ENCODE measurements at regions not wholly inside any gene's neighbourhood (a gene's known extent, or its start where the extent isn't known, plus 50 kb on each side); places are given as distances from the start of the nearest gene placed in this dataset.

DNA sequence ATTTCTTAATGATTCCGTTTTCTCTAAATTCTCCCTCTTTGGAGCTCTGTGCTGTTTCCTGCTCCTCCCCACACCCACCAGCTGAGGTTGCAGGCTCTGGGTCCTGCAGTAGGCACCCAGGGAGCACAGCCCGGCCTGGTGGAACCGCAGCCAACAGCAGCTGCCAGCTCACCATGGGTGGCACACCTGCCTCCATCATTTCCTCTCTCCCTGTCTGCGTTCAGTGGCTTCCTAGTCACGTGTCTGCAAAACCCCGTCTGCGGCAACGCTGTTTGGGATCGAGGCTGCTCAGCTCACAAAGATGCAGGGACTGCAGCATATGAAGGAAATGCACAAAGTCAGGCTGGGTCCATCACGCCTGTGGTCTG, 367.8 kb downstream of the IRX2 start:
- H3K9ac ChIP-seq (ENCODE audit: low read length) = no peak overlapping the region
- H4K20me1 ChIP-seq (ENCODE audit: insufficient read depth, low read length) = no peaks in the 10 kb centered on the region
- no peaks in the 10 kb centered on the region for H3K27me3 ChIP-seq (ENCODE audit: insufficient read depth, low read length)
- no peak overlapping the region for H3K4me3 Mint-ChIP-seq (ENCODE audit: unreplicated experiment)
- no peaks in the 10 kb centered on the region for H3K79me2 ChIP-seq (ENCODE audit: insufficient read depth, low read length)
- H3K36me3 Mint-ChIP-seq (ENCODE audit: low read depth, unreplicated experiment) = no peaks in the 10 kb centered on the region
- H3K4me2 ChIP-seq (ENCODE audit: low read length) = no peak overlapping the region
- TF ChIP-seq, protein P1, sequence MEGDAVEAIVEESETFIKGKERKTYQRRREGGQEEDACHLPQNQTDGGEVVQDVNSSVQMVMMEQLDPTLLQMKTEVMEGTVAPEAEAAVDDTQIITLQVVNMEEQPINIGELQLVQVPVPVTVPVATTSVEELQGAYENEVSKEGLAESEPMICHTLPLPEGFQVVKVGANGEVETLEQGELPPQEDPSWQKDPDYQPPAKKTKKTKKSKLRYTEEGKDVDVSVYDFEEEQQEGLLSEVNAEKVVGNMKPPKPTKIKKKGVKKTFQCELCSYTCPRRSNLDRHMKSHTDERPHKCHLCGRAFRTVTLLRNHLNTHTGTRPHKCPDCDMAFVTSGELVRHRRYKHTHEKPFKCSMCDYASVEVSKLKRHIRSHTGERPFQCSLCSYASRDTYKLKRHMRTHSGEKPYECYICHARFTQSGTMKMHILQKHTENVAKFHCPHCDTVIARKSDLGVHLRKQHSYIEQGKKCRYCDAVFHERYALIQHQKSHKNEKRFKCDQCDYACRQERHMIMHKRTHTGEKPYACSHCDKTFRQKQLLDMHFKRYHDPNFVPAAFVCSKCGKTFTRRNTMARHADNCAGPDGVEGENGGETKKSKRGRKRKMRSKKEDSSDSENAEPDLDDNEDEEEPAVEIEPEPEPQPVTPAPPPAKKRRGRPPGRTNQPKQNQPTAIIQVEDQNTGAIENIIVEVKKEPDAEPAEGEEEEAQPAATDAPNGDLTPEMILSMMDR (IDR thresholded peaks at IDR 0.05; ENCODE audit: insufficient read depth, low read depth, low read length) = no peak
- no peak for TF ChIP-seq EZH2 (IDR thresholded peaks at IDR 0.05; ENCODE audit: insufficient read depth, low read length)
- H3K27ac ChIP-seq (ENCODE audit: low read depth, low read length) = no peak overlapping the region
- FAIRE-seq (no peak), DNase-seq (ENCODE audit: low read depth) (no peak)
- H3K9me3 ChIP-seq (ENCODE audit: insufficient read depth, low read depth, low read length) = no peaks in the 10 kb centered on the region
- peaks cover 5% of the 10 kb centered on the region for H3K9me3 Mint-ChIP-seq (ENCODE audit: unreplicated experiment)
- no peaks in the 10 kb centered on the region for H3K4me1 Mint-ChIP-seq (ENCODE audit: low read depth, unreplicated experiment)
- H3K36me3 ChIP-seq (ENCODE audit: insufficient read depth, low read length) = no peaks in the 10 kb centered on the region
- no peak overlapping the region for H3K4me3 ChIP-seq (ENCODE audit: insufficient read depth, low read depth, low read length)
- H2AFZ ChIP-seq (ENCODE audit: low read depth, low read length) = no peak overlapping the region
- no peak overlapping the region for H3K27ac Mint-ChIP-seq (ENCODE audit: unreplicated experiment)
- H3K4me1 ChIP-seq (ENCODE audit: insufficient read depth, low read length) = no peaks in the 10 kb centered on the region
- H3K27me3 Mint-ChIP-seq (ENCODE audit: low read depth, unreplicated experiment) = peaks cover 37% of the 10 kb centered on the region

DNA sequence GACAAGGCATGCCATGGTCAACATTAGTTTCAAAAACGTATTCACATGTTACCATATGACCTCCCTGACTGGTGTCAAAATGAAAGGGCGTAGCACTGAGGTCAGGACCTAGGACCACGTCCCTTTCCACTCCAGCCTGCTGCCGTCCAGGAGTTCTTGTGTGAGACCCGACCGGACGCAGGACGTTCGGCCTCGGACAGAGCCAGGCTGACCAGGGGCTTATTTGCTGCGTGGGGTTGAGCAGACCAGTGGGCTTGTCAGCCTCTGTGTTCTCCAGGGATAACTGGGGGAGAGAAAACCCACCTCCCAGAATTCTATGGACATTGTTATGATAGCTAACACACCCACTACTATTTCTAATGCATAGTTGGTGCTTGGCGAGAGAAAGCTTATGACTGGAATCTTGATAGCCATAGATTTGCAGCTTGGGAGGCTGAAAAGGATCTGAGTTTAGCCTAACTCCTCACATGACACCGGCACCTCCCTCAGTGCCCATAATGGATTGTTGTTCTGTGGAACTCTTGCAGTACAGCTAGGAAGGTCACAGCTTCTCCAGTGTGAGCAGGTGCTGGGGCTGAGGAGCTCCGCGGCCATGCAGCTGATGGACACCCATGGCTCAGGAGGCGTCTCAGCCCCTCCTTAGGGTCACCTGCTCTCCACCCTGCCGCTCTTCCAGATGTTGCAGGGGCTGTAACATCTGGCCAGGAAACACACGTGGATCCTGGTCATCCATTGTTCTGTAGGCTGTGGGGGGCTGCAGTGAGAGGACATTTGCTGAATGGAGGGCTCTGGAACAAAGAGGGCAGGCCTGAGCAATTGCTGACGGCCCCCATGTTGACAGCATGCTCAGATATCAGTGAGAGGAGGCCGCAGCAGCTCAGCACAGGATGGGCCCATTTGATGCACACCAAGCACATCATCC, 368.4 kb downstream of the IRX2 start:
- Histone ChIP-seq H3K4me1 (ENCODE audit: insufficient read depth, low read length) (no peaks in the 10 kb centered on the region), H2AFZ (ENCODE audit: low read depth, low read length) (no peak overlapping the region), H3K79me2 (ENCODE audit: insufficient read depth, low read length) (no peaks in the 10 kb centered on the region), H3K4me2 (ENCODE audit: low read length) (no peak overlapping the region), H3K36me3 (ENCODE audit: insufficient read depth, low read length) (no peaks in the 10 kb centered on the region), H3K27me3 (ENCODE audit: insufficient read depth, low read length) (no peaks in the 10 kb centered on the region), H3K27ac (ENCODE audit: low read depth, low read length) (no peak overlapping the region), H3K9ac (ENCODE audit: low read length) (no peak overlapping the region), H4K20me1 (ENCODE audit: insufficient read depth, low read length) (no peaks in the 10 kb centered on the region), H3K4me3 (ENCODE audit: insufficient read depth, low read depth, low read length) (no peak overlapping the region), H3K9me3 (ENCODE audit: insufficient read depth, low read depth, low read length) (peaks cover 2% of the 10 kb centered on the region)
- Mint-ChIP-seq H3K27ac (ENCODE audit: unreplicated experiment) (no peak overlapping the region), H3K36me3 (ENCODE audit: low read depth, unreplicated experiment) (no peaks in the 10 kb centered on the region), H3K9me3 (ENCODE audit: unreplicated experiment) (peaks cover 5% of the 10 kb centered on the region), H3K4me3 (ENCODE audit: unreplicated experiment) (no peak overlapping the region), H3K27me3 (ENCODE audit: low read depth, unreplicated experiment) (peaks cover 40% of the 10 kb centered on the region), H3K4me1 (ENCODE audit: low read depth, unreplicated experiment) (no peaks in the 10 kb centered on the region)
- FAIRE-seq = no peak
- no peak for TF ChIP-seq EZH2 (IDR thresholded peaks at IDR 0.05; ENCODE audit: insufficient read depth, low read length)
- TF ChIP-seq, protein P1 (IDR thresholded peaks at IDR 0.05; ENCODE audit: insufficient read depth, low read depth, low read length) = no peak
- DNase-seq (ENCODE audit: low read depth) = no peak

DNA sequence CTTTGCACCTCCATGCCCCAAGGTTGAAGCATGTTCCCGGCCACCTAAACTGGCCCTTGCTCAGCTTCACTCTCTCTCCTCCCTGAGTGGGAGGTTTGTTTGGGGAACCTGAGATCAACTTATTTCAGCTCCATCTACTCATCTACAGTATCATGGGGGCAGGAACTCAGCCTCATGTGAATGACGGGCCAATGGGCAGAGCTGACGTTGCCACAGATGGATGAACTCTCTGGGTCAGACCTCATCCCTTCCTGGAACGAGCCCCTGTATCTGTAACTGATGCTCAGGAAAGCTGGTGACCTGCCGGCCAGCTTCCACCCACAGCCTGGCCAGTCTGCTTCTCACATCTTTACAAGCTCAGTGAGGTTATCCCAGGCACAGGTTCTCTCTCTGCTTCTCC, 369.6 kb downstream of the IRX2 start:
- Histone ChIP-seq H3K4me2 (ENCODE audit: low read length) (no peak overlapping the region), H3K4me1 (ENCODE audit: insufficient read depth, low read length) (no peaks in the 10 kb centered on the region), H3K4me3 (ENCODE audit: insufficient read depth, low read depth, low read length) (no peak overlapping the region), H3K79me2 (ENCODE audit: insufficient read depth, low read length) (no peaks in the 10 kb centered on the region), H3K36me3 (ENCODE audit: insufficient read depth, low read length) (no peaks in the 10 kb centered on the region), H4K20me1 (ENCODE audit: insufficient read depth, low read length) (no peaks in the 10 kb centered on the region), H2AFZ (ENCODE audit: low read depth, low read length) (no peak overlapping the region), H3K27ac (ENCODE audit: low read depth, low read length) (no peak overlapping the region), H3K27me3 (ENCODE audit: insufficient read depth, low read length) (no peaks in the 10 kb centered on the region), H3K9me3 (ENCODE audit: insufficient read depth, low read depth, low read length) (peaks cover 3% of the 10 kb centered on the region), H3K9ac (ENCODE audit: low read length) (no peak overlapping the region)
- Mint-ChIP-seq H3K4me3 (ENCODE audit: unreplicated experiment) (no peak overlapping the region), H3K27ac (ENCODE audit: unreplicated experiment) (no peak overlapping the region), H3K9me3 (ENCODE audit: unreplicated experiment) (peaks cover 5% of the 10 kb centered on the region), H3K4me1 (ENCODE audit: low read depth, unreplicated experiment) (no peaks in the 10 kb centered on the region), H3K27me3 (ENCODE audit: low read depth, unreplicated experiment) (peaks cover 48% of the 10 kb centered on the region), H3K36me3 (ENCODE audit: low read depth, unreplicated experiment) (no peaks in the 10 kb centered on the region)
- FAIRE-seq (no peak), DNase-seq (ENCODE audit: low read depth) (no peak)
- TF ChIP-seq EZH2 (IDR thresholded peaks at IDR 0.05; ENCODE audit: insufficient read depth, low read length) = no peak
- TF ChIP-seq, protein P1 (IDR thresholded peaks at IDR 0.05; ENCODE audit: insufficient read depth, low read depth, low read length) = no peak

All from astrocyte (in vitro differentiated cells and primary cell).